Vagina (tissue), 2 donors: ENCODE measurements at regions not wholly inside any gene's neighbourhood (a gene's known extent, or its start where the extent isn't known, plus 50 kb on each side); places are given as distances from the start of the nearest gene placed in this dataset.

Experiments
- DNase-seq, 2 donors: peaks; one replicate each; pipeline ENCODE4 v3.0.0-alpha.2; 2017; ENCODE audit errors: extremely low spot score in 2 of 2
- H3K27ac ChIP-seq: fragments of 200-600 bp; sonication (generic); one replicate; pipeline ENCODE4 v1.5.1; 2019
- H3K27me3 ChIP-seq: fragments of 200-600 bp; sonication (generic); one replicate; pipeline ENCODE4 v1.5.1; 2019
- H3K36me3 ChIP-seq, 2 donors: fragments of 200-600 bp; sonication (generic); one replicate each; pipeline ENCODE4 v1.5.1; 2017 to 2019
- H3K4me1 ChIP-seq: fragments of 200-600 bp; sonication (generic); one replicate; pipeline ENCODE4 v1.5.1; 2019
- H3K4me3 ChIP-seq, 2 donors: fragments of 200-600 bp; sonication (generic); 1 replicate in 1 of 2; 2 replicates in 1 of 2; pipeline ENCODE4 v1.5.1; 2016 to 2019
- H3K9me3 ChIP-seq: fragments of 200-600 bp; sonication (generic); one replicate; pipeline ENCODE4 v1.5.1; 2019
- POLR2A ChIP-seq, 2 donors: fragments of 450-650 bp; IDR thresholded peaks; one replicate each; pipeline ENCODE4 v1.6.1; 2017; ENCODE audit warnings: antibody characterized with exemption in 2 of 2, mild to moderate bottlenecking in 2 of 2, moderate library complexity in 2 of 2
- POLR2AphosphoS5 ChIP-seq, 2 donors: sonication (generic); formaldehyde crosslinking; IDR thresholded peaks; one replicate each; pipeline ENCODE4 v1.9.0; 2017; ENCODE audit warnings: antibody characterized with exemption in 2 of 2, mild to moderate bottlenecking in 2 of 2, low read depth in 1 of 2; ENCODE audit not compliant: insufficient read depth in 1 of 2
- intact Hi-C: fragments of 100-400 bp; cut with DNase I; formaldehyde crosslinking; loops from one replicate; pipeline ENCODE4 v1.15.1; 2023
- TF ChIP-seq, protein P1 (sequence below), 3 experiments: fragments of 450-650 bp in 2 of 3; fragments of 200-600 bp in 1 of 3; sonication (generic) in 1 of 3; IDR thresholded peaks; one replicate each; pipeline ENCODE4 v1.5.1; 2017 to 2019; ENCODE audit warnings: antibody characterized with exemption in 3 of 3, mild to moderate bottlenecking in 2 of 3, moderate library complexity in 2 of 3

DNA sequence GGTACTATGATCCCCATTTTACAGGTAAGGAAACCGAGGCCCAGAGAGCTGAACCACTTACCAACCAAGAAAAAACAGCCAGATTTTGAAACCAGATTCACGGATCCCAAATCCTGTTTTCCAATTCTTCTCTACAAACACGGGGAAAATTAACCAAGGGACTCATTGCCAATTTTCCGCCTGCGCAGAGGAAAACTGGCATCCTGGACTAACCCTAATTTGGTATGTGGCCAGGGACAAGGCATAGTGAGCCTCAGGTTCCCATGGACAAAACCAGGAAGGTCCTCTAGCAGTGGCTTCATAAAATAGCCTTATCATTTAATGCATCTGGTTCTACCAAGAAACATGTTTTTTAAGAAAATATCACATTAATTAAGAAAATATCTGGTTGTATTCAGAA is 517.3 kb downstream of the MED13L start:
- H3K27me3 ChIP-seq = no peaks in the 10 kb centered on the region
- intact Hi-C loops = no loop called here
- no peak overlapping the region for H3K4me3 ChIP-seq
- peaks cover 28% of the 10 kb centered on the region for H3K4me1 ChIP-seq
- H3K27ac ChIP-seq = peak overlapping the region; percentile 94
- H3K36me3 ChIP-seq = no peaks in the 10 kb centered on the region
- TF ChIP-seq POLR2A (IDR thresholded peaks at IDR 0.05) (no peak), POLR2AphosphoS5 (IDR thresholded peaks at IDR 0.05; ENCODE audit: insufficient read depth in 1 of 2, low read depth in 1 of 2) (no peak)
- TF ChIP-seq, protein P1, sequence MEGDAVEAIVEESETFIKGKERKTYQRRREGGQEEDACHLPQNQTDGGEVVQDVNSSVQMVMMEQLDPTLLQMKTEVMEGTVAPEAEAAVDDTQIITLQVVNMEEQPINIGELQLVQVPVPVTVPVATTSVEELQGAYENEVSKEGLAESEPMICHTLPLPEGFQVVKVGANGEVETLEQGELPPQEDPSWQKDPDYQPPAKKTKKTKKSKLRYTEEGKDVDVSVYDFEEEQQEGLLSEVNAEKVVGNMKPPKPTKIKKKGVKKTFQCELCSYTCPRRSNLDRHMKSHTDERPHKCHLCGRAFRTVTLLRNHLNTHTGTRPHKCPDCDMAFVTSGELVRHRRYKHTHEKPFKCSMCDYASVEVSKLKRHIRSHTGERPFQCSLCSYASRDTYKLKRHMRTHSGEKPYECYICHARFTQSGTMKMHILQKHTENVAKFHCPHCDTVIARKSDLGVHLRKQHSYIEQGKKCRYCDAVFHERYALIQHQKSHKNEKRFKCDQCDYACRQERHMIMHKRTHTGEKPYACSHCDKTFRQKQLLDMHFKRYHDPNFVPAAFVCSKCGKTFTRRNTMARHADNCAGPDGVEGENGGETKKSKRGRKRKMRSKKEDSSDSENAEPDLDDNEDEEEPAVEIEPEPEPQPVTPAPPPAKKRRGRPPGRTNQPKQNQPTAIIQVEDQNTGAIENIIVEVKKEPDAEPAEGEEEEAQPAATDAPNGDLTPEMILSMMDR (IDR thresholded peaks at IDR 0.05) = no peak
- no peaks in the 10 kb centered on the region for H3K9me3 ChIP-seq
- DNase-seq = no peak

DNA sequence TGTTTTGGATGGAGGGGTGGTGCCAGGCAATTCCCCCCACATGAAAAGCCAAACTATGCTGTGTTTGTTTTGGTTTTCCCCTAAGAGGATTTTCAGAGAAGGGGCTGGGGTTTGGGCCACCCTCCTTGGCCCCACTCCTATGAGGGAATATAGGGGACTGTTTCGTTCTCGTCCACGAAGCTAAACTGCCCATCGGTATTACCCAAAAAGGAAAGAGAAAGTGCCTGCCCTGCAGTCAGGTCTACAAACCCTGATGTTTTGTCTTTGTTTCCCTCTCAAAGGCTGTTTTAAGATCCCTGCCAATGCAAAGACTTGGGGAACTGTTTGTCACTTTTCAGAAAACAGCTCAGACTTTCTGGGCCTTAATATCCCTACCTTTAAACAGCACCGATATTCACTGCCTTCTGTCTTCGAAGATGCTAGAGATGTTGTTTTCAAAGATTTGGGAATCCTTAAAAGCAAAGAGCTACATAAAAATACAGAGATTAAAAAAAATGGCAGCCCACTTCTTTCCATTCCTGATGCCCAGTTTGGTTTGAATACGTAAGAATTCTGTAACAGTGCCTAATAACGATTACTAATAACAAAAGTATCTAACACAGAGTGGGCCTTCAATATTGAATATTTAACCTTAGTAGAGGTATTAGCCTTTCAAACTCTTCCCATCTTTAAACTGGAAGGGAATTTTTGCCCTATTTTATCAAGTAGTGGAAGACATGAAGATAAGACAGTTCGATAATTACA is 518.4 kb downstream of the MED13L start:
- TF ChIP-seq, protein P1 (IDR thresholded peaks at IDR 0.05) = no peak
- no peak for TF ChIP-seq POLR2AphosphoS5 (IDR thresholded peaks at IDR 0.05; ENCODE audit: insufficient read depth in 1 of 2, low read depth in 1 of 2)
- TF ChIP-seq POLR2A (IDR thresholded peaks at IDR 0.05) = no peak
- Histone ChIP-seq H3K4me1 (peaks cover 23% of the 10 kb centered on the region), H3K27me3 (no peaks in the 10 kb centered on the region), H3K9me3 (no peaks in the 10 kb centered on the region), H3K36me3 (no peaks in the 10 kb centered on the region), H3K4me3 (peak overlapping the region; percentile 29 to 41), H3K27ac (peak overlapping the region; percentile 94)
- intact Hi-C loops = no loop called here
- no peak for DNase-seq

DNA sequence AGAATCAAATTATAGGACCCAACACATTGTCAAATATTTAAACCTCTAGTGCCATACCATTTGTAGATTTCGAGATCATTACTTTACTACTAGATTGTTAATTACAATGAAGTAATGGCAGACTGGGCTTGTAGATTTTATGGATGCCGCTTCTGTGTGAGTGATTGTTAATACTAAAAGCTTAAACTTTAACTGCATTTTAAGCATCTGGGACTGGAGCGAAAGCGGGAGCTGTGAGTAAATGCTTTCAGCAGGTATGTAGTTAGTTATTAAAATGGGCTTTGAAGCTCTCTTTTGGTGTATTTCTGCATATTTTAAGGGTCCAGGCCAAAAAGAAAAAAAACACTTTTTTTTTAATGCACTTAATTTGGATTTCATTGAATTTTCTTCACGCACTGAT is 519.3 kb downstream of the MED13L start:
- no peaks in the 10 kb centered on the region for H3K9me3 ChIP-seq
- no peaks in the 10 kb centered on the region for H3K36me3 ChIP-seq
- no peak for DNase-seq
- no peak for TF ChIP-seq POLR2AphosphoS5 (IDR thresholded peaks at IDR 0.05; ENCODE audit: insufficient read depth in 1 of 2, low read depth in 1 of 2)
- TF ChIP-seq, protein P1 (IDR thresholded peaks at IDR 0.05) = no peak
- TF ChIP-seq POLR2A (IDR thresholded peaks at IDR 0.05) = no peak
- no peaks in the 10 kb centered on the region for H3K27me3 ChIP-seq
- peak overlapping the region; percentile 15 to 41 for H3K4me3 ChIP-seq
- intact Hi-C loops = no loop called here
- H3K27ac ChIP-seq = peak overlapping the region; percentile 94
- H3K4me1 ChIP-seq = peaks cover 22% of the 10 kb centered on the region

DNA sequence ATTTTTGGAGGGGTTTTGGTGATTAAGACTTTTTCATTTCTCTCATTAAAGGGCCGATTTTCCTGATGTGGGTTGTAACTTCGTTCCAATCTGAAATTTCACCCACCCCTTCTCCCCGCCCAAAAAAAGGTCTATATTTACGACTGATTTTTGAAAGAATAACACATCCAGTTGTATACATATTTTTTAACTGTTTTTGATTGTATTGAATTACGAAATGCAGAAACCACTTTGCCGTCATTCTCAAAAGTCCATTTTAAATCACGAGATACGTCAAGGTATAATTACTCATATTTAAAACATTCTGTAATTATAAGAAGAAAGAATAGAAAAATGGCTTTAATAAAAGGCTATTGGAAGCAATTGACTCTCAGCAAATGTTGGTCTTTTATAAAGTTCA is 520.7 kb downstream of the MED13L start:
- intact Hi-C loops = no loop called here
- Histone ChIP-seq H3K36me3 (no peaks in the 10 kb centered on the region), H3K27me3 (no peaks in the 10 kb centered on the region), H3K27ac (peak overlapping the region; percentile 94), H3K9me3 (no peaks in the 10 kb centered on the region), H3K4me1 (peaks cover 21% of the 10 kb centered on the region), H3K4me3 (peak overlapping the region; percentile 19 to 41)
- DNase-seq = no peak
- TF ChIP-seq POLR2AphosphoS5 (IDR thresholded peaks at IDR 0.05; ENCODE audit: insufficient read depth in 1 of 2, low read depth in 1 of 2) (no peak), POLR2A (IDR thresholded peaks at IDR 0.05) (no peak)
- TF ChIP-seq, protein P1 (IDR thresholded peaks at IDR 0.05) = no peak

DNA sequence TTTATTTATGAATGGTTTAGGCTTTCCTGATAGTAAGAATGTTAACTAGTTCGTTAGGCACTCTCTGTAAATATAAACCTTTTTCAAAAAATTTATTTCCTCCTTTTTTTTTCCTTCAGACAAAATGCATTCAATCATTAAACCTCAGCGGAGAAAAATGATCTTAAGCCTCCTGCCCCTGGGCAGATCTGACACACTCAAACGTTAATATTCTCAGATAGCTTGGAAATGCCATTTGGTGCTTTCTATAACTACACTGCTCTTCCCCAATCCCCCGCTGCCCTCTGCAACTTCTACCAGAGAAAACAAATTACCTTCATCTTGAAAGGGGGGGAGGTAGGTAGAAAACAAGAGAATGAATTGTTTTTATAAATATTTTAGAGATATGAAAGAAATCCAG is 521.2 kb downstream of the MED13L start:
- DNase-seq = no peak
- H3K27me3 ChIP-seq = no peaks in the 10 kb centered on the region
- H3K4me3 ChIP-seq = peak overlapping the region; percentile 23 to 41
- peak overlapping the region; percentile 94 for H3K27ac ChIP-seq
- TF ChIP-seq POLR2A (IDR thresholded peaks at IDR 0.05) (no peak), POLR2AphosphoS5 (IDR thresholded peaks at IDR 0.05; ENCODE audit: insufficient read depth in 1 of 2, low read depth in 1 of 2) (no peak)
- TF ChIP-seq, protein P1 (IDR thresholded peaks at IDR 0.05) = no peak
- intact Hi-C loops = no loop called here
- peaks cover 24% of the 10 kb centered on the region for H3K4me1 ChIP-seq
- no peaks in the 10 kb centered on the region for H3K36me3 ChIP-seq
- no peaks in the 10 kb centered on the region for H3K9me3 ChIP-seq
